ENCODE measurements at regions not wholly inside any gene's neighbourhood (a gene's known extent, or its start where the extent isn't known, plus 50 kb on each side); places are given as distances from the start of the nearest gene placed in this dataset.

DNA sequence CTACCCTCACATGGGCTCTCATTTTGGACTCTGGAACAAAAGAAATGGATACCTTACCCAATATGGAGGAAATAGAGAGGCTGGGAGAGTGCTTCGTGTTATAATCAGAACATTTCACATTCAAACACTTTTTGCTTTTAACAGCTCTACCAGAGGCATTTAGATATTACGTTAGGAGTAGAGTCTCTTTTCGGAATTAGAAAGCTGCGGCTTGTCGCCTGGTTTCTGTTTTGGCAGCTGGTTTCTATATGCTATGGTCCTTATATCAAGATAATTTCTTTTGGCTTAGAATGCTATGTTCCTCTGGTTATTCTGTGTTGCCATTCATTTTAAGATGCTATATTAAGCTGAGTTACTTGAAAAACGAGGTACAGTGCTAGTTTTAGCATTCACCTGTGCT lies 392.8 kb upstream of the GALNT5 start:
- H3K27ac ChIP-seq (ENCODE audit: insufficient read depth, low read depth, low read length, poor library complexity, severe bottlenecking) = no peak overlapping the region
- H3K4me1 ChIP-seq (ENCODE audit: control insufficient read depth, insufficient read depth, low read length) = no peaks in the 10 kb centered on the region
- H3K9me3 ChIP-seq (ENCODE audit: control insufficient read depth, low read length) = no peaks in the 10 kb centered on the region
- no peaks in the 10 kb centered on the region for H3K27me3 ChIP-seq (ENCODE audit: control insufficient read depth, insufficient read depth, low read length, poor library complexity, severe bottlenecking)
- no peak overlapping the region for H3K4me3 ChIP-seq (ENCODE audit: insufficient read depth, low read depth, low read length)
- H3K36me3 ChIP-seq (ENCODE audit: control insufficient read depth, insufficient read depth, low read length) = no peaks in the 10 kb centered on the region
- WGBS, 2 experiments = 83 to 89% methylated on average over 6 of the region's 6 CpGs

- Histone ChIP-seq H3K27ac (ENCODE audit: insufficient read depth, low read depth, low read length, poor library complexity, severe bottlenecking) (no peak overlapping the region), H3K27me3 (ENCODE audit: control insufficient read depth, insufficient read depth, low read length, poor library complexity, severe bottlenecking) (no peaks in the 10 kb centered on the region), H3K36me3 (ENCODE audit: control insufficient read depth, insufficient read depth, low read length) (no peaks in the 10 kb centered on the region), H3K4me3 (ENCODE audit: insufficient read depth, low read depth, low read length) (no peak overlapping the region), H3K9me3 (ENCODE audit: control insufficient read depth, low read length) (no peaks in the 10 kb centered on the region), H3K4me1 (ENCODE audit: control insufficient read depth, insufficient read depth, low read length) (no peaks in the 10 kb centered on the region)
- 90% methylated on average over 2 of the region's 2 CpGs; no CpG with 5 or more reads in 1 of the 2 experiments for WGBS, 2 experiments
Measured at GRCh38 chr2:156867201-156867600, 390.3 kb upstream of the GALNT5 start.

DNA sequence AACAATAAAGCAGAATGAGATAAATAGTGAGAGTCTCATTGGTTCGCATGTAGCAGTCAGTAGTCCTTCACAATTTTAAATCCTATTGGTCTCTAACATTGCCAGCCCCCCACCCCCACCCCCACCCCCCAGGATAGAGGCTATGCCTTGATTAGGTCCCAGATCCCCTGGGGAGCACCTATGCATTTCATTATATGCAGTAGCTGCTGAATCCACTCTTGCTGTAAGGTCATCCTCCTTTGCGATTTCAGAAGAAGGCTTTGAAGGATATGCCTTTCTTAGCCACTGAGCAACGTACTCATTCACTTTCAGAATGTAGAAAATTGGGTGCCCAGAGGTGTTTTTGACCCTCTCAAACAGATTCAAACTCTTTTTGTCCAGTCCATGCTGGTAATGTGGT lies 382.8 kb upstream of the GALNT5 start:
- no peaks in the 10 kb centered on the region for H3K9me3 ChIP-seq (ENCODE audit: control insufficient read depth, low read length)
- no peaks in the 10 kb centered on the region for H3K27me3 ChIP-seq (ENCODE audit: control insufficient read depth, insufficient read depth, low read length, poor library complexity, severe bottlenecking)
- no peak overlapping the region for H3K4me3 ChIP-seq (ENCODE audit: insufficient read depth, low read depth, low read length)
- WGBS, 2 experiments = 53 to 82% methylated on average over 2 to 3 of the region's 3 CpGs
- no peaks in the 10 kb centered on the region for H3K36me3 ChIP-seq (ENCODE audit: control insufficient read depth, insufficient read depth, low read length)
- H3K27ac ChIP-seq (ENCODE audit: insufficient read depth, low read depth, low read length, poor library complexity, severe bottlenecking) = no peak overlapping the region
- H3K4me1 ChIP-seq (ENCODE audit: control insufficient read depth, insufficient read depth, low read length) = no peaks in the 10 kb centered on the region

GRCh38 chr2:156883804-156884203 lies 373.7 kb upstream of the GALNT5 start:
- no peaks in the 10 kb centered on the region for H3K4me1 ChIP-seq (ENCODE audit: control insufficient read depth, insufficient read depth, low read length)
- H3K4me3 ChIP-seq (ENCODE audit: insufficient read depth, low read depth, low read length) = no peak overlapping the region
- H3K36me3 ChIP-seq (ENCODE audit: control insufficient read depth, insufficient read depth, low read length) = no peaks in the 10 kb centered on the region
- H3K27me3 ChIP-seq (ENCODE audit: control insufficient read depth, insufficient read depth, low read length, poor library complexity, severe bottlenecking) = no peaks in the 10 kb centered on the region
- WGBS, 2 experiments = 91 to 92% methylated on average over 3 of the region's 3 CpGs
- H3K27ac ChIP-seq (ENCODE audit: insufficient read depth, low read depth, low read length, poor library complexity, severe bottlenecking) = no peak overlapping the region
- no peaks in the 10 kb centered on the region for H3K9me3 ChIP-seq (ENCODE audit: control insufficient read depth, low read length)

DNA sequence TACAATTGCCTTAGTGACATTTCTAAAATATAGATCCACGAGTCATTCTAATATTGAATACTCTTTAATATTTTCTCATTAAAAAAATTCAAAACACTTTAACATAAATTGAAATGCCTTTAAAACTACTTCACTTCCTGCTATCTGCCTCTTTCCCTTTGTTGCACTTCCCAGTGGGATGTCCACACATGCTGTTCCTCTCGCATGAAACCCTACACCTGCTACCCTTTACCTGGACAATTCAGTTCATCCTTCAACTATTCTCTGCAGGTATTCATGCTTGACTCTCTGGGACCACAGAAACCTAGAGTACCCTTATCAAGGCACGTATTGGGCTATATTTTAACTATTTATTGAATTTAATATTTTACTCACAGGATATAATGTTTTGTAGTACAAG lies 373.3 kb upstream of the GALNT5 start:
- Histone ChIP-seq H3K36me3 (ENCODE audit: control insufficient read depth, insufficient read depth, low read length) (no peaks in the 10 kb centered on the region), H3K27ac (ENCODE audit: insufficient read depth, low read depth, low read length, poor library complexity, severe bottlenecking) (no peak overlapping the region), H3K9me3 (ENCODE audit: control insufficient read depth, low read length) (no peaks in the 10 kb centered on the region), H3K4me3 (ENCODE audit: insufficient read depth, low read depth, low read length) (no peak overlapping the region), H3K27me3 (ENCODE audit: control insufficient read depth, insufficient read depth, low read length, poor library complexity, severe bottlenecking) (no peaks in the 10 kb centered on the region), H3K4me1 (ENCODE audit: control insufficient read depth, insufficient read depth, low read length) (no peaks in the 10 kb centered on the region)
- 85 to 90% methylated on average over 2 of the region's 3 CpGs for WGBS, 2 experiments

DNA sequence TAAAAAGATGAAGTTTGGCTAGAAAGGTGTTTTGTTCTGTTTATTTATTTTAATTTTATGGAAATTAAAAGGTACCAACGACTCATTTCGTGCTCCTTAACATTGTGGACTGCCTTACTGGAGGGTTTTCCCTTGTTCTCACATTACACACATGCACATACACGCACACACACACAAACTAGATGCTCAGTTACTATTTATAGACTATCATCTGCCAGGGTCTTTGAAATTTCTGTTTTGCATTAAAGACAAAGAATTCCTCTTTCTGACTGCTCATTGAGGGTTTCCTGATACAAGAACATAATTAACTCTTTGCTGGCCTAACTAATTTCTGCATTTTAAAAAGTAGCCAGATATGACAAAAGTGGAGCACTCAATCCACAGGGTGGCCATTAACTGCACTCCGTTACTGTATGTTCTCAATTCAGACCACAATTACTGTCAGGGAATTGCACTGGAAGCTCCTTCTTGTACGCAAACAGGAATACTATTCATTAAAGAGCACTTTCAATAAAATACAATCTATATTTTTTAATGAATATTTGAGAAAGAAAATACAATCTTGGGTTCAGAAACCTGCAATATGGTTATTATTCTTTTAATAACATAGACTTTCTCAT lies 366.9 kb upstream of the GALNT5 start:
- Histone ChIP-seq H3K9me3 (ENCODE audit: control insufficient read depth, low read length) (no peaks in the 10 kb centered on the region), H3K4me3 (ENCODE audit: insufficient read depth, low read depth, low read length) (no peak overlapping the region), H3K4me1 (ENCODE audit: control insufficient read depth, insufficient read depth, low read length) (no peaks in the 10 kb centered on the region), H3K27ac (ENCODE audit: insufficient read depth, low read depth, low read length, poor library complexity, severe bottlenecking) (no peak overlapping the region), H3K27me3 (ENCODE audit: control insufficient read depth, insufficient read depth, low read length, poor library complexity, severe bottlenecking) (no peaks in the 10 kb centered on the region), H3K36me3 (ENCODE audit: control insufficient read depth, insufficient read depth, low read length) (no peaks in the 10 kb centered on the region)
- WGBS, 2 experiments = 90 to 92% methylated on average over 3 to 5 of the region's 5 CpGs

DNA sequence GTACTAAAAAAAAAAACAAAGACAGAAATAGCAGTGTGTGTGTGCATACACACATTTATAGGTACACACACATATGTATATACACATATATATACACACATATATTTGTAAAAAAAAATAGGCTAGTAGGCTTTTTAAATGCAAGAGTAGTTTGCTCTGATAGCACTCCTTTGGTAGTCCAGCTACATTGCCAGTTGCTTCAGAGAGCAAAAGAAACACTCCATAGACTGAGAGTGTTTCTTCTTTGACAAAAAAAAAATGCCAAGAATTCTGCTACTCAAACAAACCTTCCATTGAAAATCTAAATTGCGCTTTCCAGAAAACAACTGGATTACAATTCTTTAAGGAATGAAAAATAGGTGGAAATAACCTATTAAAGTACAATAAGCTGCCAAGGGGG lies 365.9 kb upstream of the GALNT5 start:
- Histone ChIP-seq H3K4me3 (ENCODE audit: insufficient read depth, low read depth, low read length) (no peak overlapping the region), H3K27ac (ENCODE audit: insufficient read depth, low read depth, low read length, poor library complexity, severe bottlenecking) (no peak overlapping the region), H3K27me3 (ENCODE audit: control insufficient read depth, insufficient read depth, low read length, poor library complexity, severe bottlenecking) (no peaks in the 10 kb centered on the region), H3K9me3 (ENCODE audit: control insufficient read depth, low read length) (no peaks in the 10 kb centered on the region), H3K4me1 (ENCODE audit: control insufficient read depth, insufficient read depth, low read length) (no peaks in the 10 kb centered on the region), H3K36me3 (ENCODE audit: control insufficient read depth, insufficient read depth, low read length) (no peaks in the 10 kb centered on the region)
- WGBS, 2 experiments = 67% methylated on average over 1 of the region's 1 CpG; no CpG with 5 or more reads in 1 of the 2 experiments

DNA sequence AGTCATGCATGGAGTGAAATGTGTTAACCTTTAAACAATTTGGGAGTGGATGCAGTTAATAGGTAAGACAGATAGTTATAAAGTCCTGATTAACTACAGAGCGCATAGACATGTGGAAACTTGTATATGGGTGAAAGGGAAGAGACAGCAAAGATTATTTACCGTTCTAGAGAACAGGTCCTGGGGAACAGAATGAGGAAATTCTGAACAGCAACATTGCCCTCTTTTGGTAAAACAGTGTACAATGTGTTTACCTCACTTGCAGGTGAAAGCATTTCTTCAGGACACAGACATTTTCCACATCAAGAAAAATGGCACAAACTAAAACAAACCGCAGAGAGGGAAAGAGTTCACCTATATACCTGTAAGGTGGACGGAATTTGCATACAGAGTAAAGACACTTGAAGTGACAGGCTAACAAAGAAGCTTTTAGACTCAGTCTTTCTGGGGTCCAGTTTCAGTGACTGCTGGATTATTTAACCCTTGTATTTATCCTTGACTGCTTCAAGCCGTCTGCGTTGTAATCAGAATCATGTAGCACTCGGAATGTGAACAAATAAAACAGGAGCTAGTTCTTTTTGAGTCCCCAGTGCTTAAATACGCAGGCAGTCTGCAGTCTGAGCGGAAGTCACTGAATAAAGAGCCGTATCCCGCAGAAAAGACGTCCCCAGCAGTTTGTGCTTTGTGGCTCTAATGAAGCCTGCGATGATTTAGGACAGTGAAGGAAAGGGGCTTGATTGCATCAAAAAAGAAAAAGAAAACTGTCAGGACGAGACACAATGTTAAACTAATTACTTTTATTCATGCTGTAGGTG lies 364.8 kb upstream of the GALNT5 start:
- Histone ChIP-seq H3K9me3 (ENCODE audit: control insufficient read depth, low read length) (no peaks in the 10 kb centered on the region), H3K4me1 (ENCODE audit: control insufficient read depth, insufficient read depth, low read length) (no peaks in the 10 kb centered on the region), H3K27me3 (ENCODE audit: control insufficient read depth, insufficient read depth, low read length, poor library complexity, severe bottlenecking) (no peaks in the 10 kb centered on the region), H3K4me3 (ENCODE audit: insufficient read depth, low read depth, low read length) (peak overlapping the region; percentile 7), H3K36me3 (ENCODE audit: control insufficient read depth, insufficient read depth, low read length) (no peaks in the 10 kb centered on the region), H3K27ac (ENCODE audit: insufficient read depth, low read depth, low read length, poor library complexity, severe bottlenecking) (no peak overlapping the region)
- WGBS, 2 experiments = 17% methylated on average over 14 of the region's 14 CpGs

DNA sequence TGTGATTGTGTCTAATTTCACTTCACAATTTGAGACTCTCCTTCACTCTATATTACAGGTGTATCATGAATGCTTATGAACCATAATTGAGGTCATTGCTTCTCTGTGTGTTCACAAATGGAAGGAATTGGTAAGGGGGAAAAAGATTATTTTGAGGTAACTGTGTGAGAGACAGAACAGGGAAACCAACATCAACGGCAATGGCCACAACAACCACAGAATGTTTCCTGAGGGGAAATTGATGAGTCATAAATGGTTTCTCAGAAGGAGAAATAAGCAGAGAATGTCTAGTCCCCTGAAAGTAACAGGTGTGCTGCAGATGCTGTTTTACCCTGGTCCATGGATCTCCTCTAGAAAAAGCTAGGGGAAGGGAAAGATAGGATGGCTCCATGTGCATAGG lies 361.2 kb upstream of the GALNT5 start:
- Histone ChIP-seq H3K36me3 (ENCODE audit: control insufficient read depth, insufficient read depth, low read length) (no peaks in the 10 kb centered on the region), H3K27ac (ENCODE audit: insufficient read depth, low read depth, low read length, poor library complexity, severe bottlenecking) (no peak overlapping the region), H3K9me3 (ENCODE audit: control insufficient read depth, low read length) (no peaks in the 10 kb centered on the region), H3K4me1 (ENCODE audit: control insufficient read depth, insufficient read depth, low read length) (no peaks in the 10 kb centered on the region), H3K4me3 (ENCODE audit: insufficient read depth, low read depth, low read length) (no peak overlapping the region), H3K27me3 (ENCODE audit: control insufficient read depth, insufficient read depth, low read length, poor library complexity, severe bottlenecking) (no peaks in the 10 kb centered on the region)
- 95 to 98% methylated on average over 1 of the region's 1 CpG for WGBS, 2 experiments

GRCh38 chr2:156897548-156897947 lies 360.0 kb upstream of the GALNT5 start:
- Histone ChIP-seq H3K36me3 (ENCODE audit: control insufficient read depth, insufficient read depth, low read length) (no peaks in the 10 kb centered on the region), H3K9me3 (ENCODE audit: control insufficient read depth, low read length) (no peaks in the 10 kb centered on the region), H3K27ac (ENCODE audit: insufficient read depth, low read depth, low read length, poor library complexity, severe bottlenecking) (no peak overlapping the region), H3K4me1 (ENCODE audit: control insufficient read depth, insufficient read depth, low read length) (no peaks in the 10 kb centered on the region), H3K27me3 (ENCODE audit: control insufficient read depth, insufficient read depth, low read length, poor library complexity, severe bottlenecking) (no peaks in the 10 kb centered on the region), H3K4me3 (ENCODE audit: insufficient read depth, low read depth, low read length) (no peak overlapping the region)

Data from ectodermal cell (in vitro differentiated cells).